HG02870 (cell line): ENCODE measurements at regions not wholly inside any gene's neighbourhood (a gene's known extent, or its start where the extent isn't known, plus 50 kb on each side); places are given as distances from the start of the nearest gene placed in this dataset.
"Not testable (repeated sequence)": the region's sequence is repeated elsewhere in the genome, so short reads cannot be mapped to it uniquely, and the experiment has no call there.

Experiments
- ATAC-seq: cut with Tn5 transposase; IDR thresholded peaks from one replicate; pipeline ENCODE4 v1.9.1; 2021; ENCODE audit warnings: mild to moderate bottlenecking, moderate library complexity; ENCODE audit not compliant: unreplicated experiment

- ATAC-seq: not testable (repeated sequence)
Measured at GRCh38 chr2:156254637-156255067, 77.9 kb downstream of the NR4A2 start.

GRCh38 chr2:156253765-156254164, 78.8 kb downstream of the NR4A2 start:
- ATAC-seq: no peak

GRCh38 chr2:156242874-156243273, 89.6 kb downstream of the NR4A2 start:
- ATAC-seq: no peak

- ATAC-seq: no peak
Measured at GRCh38 chr2:156237558-156237957, 95.0 kb downstream of the NR4A2 start.

GRCh38 chr2:156229724-156230362, 102.7 kb downstream of the NR4A2 start:
- no peak for ATAC-seq

- not testable (repeated sequence) for ATAC-seq
Measured at GRCh38 chr2:156223328-156223727, 109.2 kb downstream of the NR4A2 start.

GRCh38 chr2:156221703-156222102, 110.8 kb downstream of the NR4A2 start:
- no peak for ATAC-seq

- ATAC-seq: no peak
Measured at GRCh38 chr2:156219491-156220100, 112.9 kb downstream of the NR4A2 start.

- ATAC-seq: no peak
Measured at GRCh38 chr2:156215656-156216055, 116.9 kb downstream of the NR4A2 start.

- ATAC-seq: no peak
Measured at GRCh38 chr2:156211318-156211717, 121.2 kb downstream of the NR4A2 start.

GRCh38 chr2:156206355-156206754, 126.2 kb downstream of the NR4A2 start:
- no peak for ATAC-seq

GRCh38 chr2:156199588-156199987, 132.9 kb downstream of the NR4A2 start:
- ATAC-seq: no peak

- no peak for ATAC-seq
Measured at GRCh38 chr2:156196031-156196430, 136.5 kb downstream of the NR4A2 start.

- no peak for ATAC-seq
Measured at GRCh38 chr2:156192468-156192867, 140.1 kb downstream of the NR4A2 start.

- no peak for ATAC-seq
Measured at GRCh38 chr2:156191527-156191926, 141.0 kb downstream of the NR4A2 start.

GRCh38 chr2:156190517-156190916, 142.0 kb downstream of the NR4A2 start:
- ATAC-seq: no peak

- ATAC-seq: no peak
Measured at GRCh38 chr2:156189584-156189983, 142.9 kb downstream of the NR4A2 start.

GRCh38 chr2:156189143-156189542, 143.4 kb downstream of the NR4A2 start:
- no peak for ATAC-seq

GRCh38 chr2:156182132-156182531, 150.4 kb downstream of the NR4A2 start:
- ATAC-seq: no peak

GRCh38 chr2:156181208-156181607, 151.3 kb downstream of the NR4A2 start:
- no peak for ATAC-seq

- ATAC-seq: no peak
Measured at GRCh38 chr2:156177654-156178053, 154.9 kb downstream of the NR4A2 start.

GRCh38 chr2:156175946-156176345, 156.6 kb downstream of the NR4A2 start:
- no peak for ATAC-seq

GRCh38 chr2:156170929-156171328, 161.6 kb downstream of the NR4A2 start:
- no peak for ATAC-seq
